GM12878 (cell line): ENCODE measurements at regions not wholly inside any gene's neighbourhood (a gene's known extent, or its start where the extent isn't known, plus 50 kb on each side); places are given as distances from the start of the nearest gene placed in this dataset.

Experiments used
- ATAC-seq: fragments of 200-7000 bp; cut with Tn5 transposase; 3 replicates; pipeline ENCODE4 v1.9.1; 2020; ENCODE audit warnings: mild to moderate bottlenecking, moderate library complexity
- BruUV-seq: library from RNA; stranded (reverse); fragments of 400-500 nt; replicated peaks from 2 replicates; lab custom pipeline; 2021; lab: Mats Ljungman, UMichigan
- CTCF ChIA-PET: fragments of 300-600 bp; sonication (Branson Sonifier 250); formaldehyde crosslinking; extraction: SDS; loops from one replicate; lab custom pipeline; 2021; ENCODE audit warnings: inconsistent platforms; lab: Yijun Ruan, JAX
- POLR2A ChIA-PET: fragments of 350-600 bp; formaldehyde crosslinking; extraction: SDS; loops from one replicate; lab custom pipeline; 2021; ENCODE audit warnings: inconsistent platforms; lab: Charles Lee
- RAD21 ChIA-PET: fragments of 300-600 bp; sonication (Branson Sonifier 250); formaldehyde crosslinking; loops from one replicate; lab custom pipeline; 2023; ENCODE audit warnings: antibody characterized with exemption; ENCODE audit not compliant: unreplicated experiment; lab: Charles Lee
- SMC1A ChIA-PET: fragments of 300-600 bp; sonication (Branson Sonifier 250); formaldehyde crosslinking; loops from one replicate; lab custom pipeline; 2023; ENCODE audit not compliant: unreplicated experiment, uncharacterized antibody; lab: Charles Lee
- DNase-seq: peaks from one replicate; pipeline ENCODE4 v3.0.0-alpha.2; 2011; ENCODE audit warnings: low read depth, low spot score
- FAIRE-seq: peaks from 3 replicates; lab custom pipeline; 2011; peaks lifted over from hg19 to GRCh38; lab: Jason Lieb, UNC
- H2AFZ ChIP-seq: 2 replicates; pipeline ENCODE4 v1.6.0; 2011; ENCODE audit warnings: low read depth, low read length, control low read depth; ENCODE audit not compliant: control insufficient read depth
- H3K27ac ChIP-seq: 2 replicates; pipeline ENCODE4 v1.5.1; 2011; ENCODE audit warnings: control low read depth; ENCODE audit not compliant: control insufficient read depth, insufficient read depth
- H3K27me3 ChIP-seq, 2 experiments: replicated peaks in 1 of 2; 2 replicates each; pipeline versions ENCODE4 v1.6.0 to v1.6.1; 2011; ENCODE audit warnings: low read length in 1 of 2; ENCODE audit not compliant: control insufficient read depth in 2 of 2, insufficient read depth in 2 of 2
- H3K36me3 ChIP-seq, 2 experiments: 2 replicates each; pipeline ENCODE4 v1.5.1; 2011; ENCODE audit warnings: low read length in 1 of 2; ENCODE audit not compliant: control insufficient read depth in 2 of 2, insufficient read depth in 2 of 2
- H3K4me1 ChIP-seq: 2 replicates; pipeline ENCODE4 v1.6.1; 2011; ENCODE audit warnings: mild to moderate bottlenecking, low read length, moderate library complexity, mixed read lengths; ENCODE audit not compliant: control insufficient read depth, insufficient read depth
- H3K4me2 ChIP-seq: 2 replicates; pipeline ENCODE4 v1.6.0; 2011; ENCODE audit warnings: control low read depth; ENCODE audit not compliant: control insufficient read depth, insufficient read depth
- H3K4me3 ChIP-seq: fragments of 200-600 bp; sonication (generic); 2 replicates; pipeline ENCODE4 v1.5.1; 2016
- H3K79me2 ChIP-seq: 2 replicates; pipeline ENCODE4 v1.6.0; 2011; ENCODE audit warnings: low read length; ENCODE audit not compliant: control insufficient read depth, insufficient read depth
- H3K9ac ChIP-seq: 2 replicates; pipeline ENCODE4 v1.8.0; 2011; ENCODE audit warnings: low read length, control low read depth, mixed read lengths; ENCODE audit not compliant: control insufficient read depth, insufficient read depth
- H3K9me3 ChIP-seq: replicated peaks from 3 replicates; pipeline ENCODE4 v1.5.1; 2011; ENCODE audit warnings: mild to moderate bottlenecking, low read length; ENCODE audit not compliant: control insufficient read depth, insufficient read depth
- H4K20me1 ChIP-seq: 2 replicates; pipeline ENCODE4 v1.6.0; 2011; ENCODE audit not compliant: control insufficient read depth, insufficient read depth
- RAD51 ChIP-seq: fragments of 450-650 bp; IDR thresholded peaks from 2 replicates; pipeline ENCODE4 v1.6.1; 2016; ENCODE audit warnings: moderate library complexity, mild to moderate bottlenecking, inconsistent platforms
- TCF12 ChIP-seq: IDR thresholded peaks from 2 replicates; pipeline ENCODE4 v1.6.1; 2011; ENCODE audit warnings: low read depth, mild to moderate bottlenecking, low read length
- WGBS: methylation state at CpG from one replicate; pipeline ENCODE4 v1.1.6; 2016; ENCODE audit warnings: low lambda C conversion rate; ENCODE audit not compliant: insufficient replicate concordance, insufficient coverage; ENCODE audit errors: missing lambda C conversion rate; 5-methylcytosine and 5-hydroxymethylcytosine counted together
- in situ Hi-C: fragments of 300-500 bp; cut with MboI; formaldehyde crosslinking; loops from 9 replicates; pipeline ENCODE4 v1.14.3; 2018; ENCODE audit warnings: mixed read lengths
- intact Hi-C: fragments of 100-400 bp; cut with micrococcal nuclease; formaldehyde crosslinking; loops from one replicate; pipeline ENCODE4 v1.14.2; 2022; ENCODE audit not compliant: unreplicated experiment
- TF ChIP-seq, protein P1 (sequence below): fragments of 450-650 bp; IDR thresholded peaks from 2 replicates; pipeline ENCODE4 v1.6.1; 2017; ENCODE audit warnings: mild to moderate bottlenecking, moderate library complexity
- TF ChIP-seq, protein P2 (sequence below): fragments of 450-650 bp; formaldehyde crosslinking; IDR thresholded peaks from 2 replicates; pipeline ENCODE4 v1.5.0; 2022; ENCODE audit warnings: mild to moderate bottlenecking, missing genetic modification characterization
- TF ChIP-seq, protein P3 (sequence below): fragments of 450-650 bp; formaldehyde crosslinking; IDR thresholded peaks from 2 replicates; pipeline ENCODE4 v1.4.0; 2020; ENCODE audit warnings: mild to moderate bottlenecking, moderate library complexity

DNA sequence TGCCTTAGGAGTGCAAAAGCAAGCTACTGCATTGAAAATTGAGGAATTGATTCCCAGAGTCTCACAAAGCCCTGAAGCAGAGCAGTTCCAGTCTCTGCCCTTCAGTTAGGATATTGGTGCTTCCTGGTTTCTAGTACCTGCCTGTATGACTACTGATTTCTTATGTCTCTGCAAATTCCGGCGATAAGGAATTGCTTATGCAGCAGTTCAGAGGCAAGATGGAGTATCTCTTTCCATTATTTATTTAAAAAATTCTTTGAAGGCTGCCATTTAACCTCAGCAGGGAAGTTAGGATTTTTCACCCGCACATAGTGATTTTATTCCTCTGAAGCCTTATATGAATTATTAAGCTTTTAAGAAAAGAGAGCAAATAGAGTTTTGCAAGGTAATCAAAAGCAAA lies 184.9 kb upstream of the SSTR1 start:
- in situ Hi-C loops = no loop called here
- no TSS peak for BruUV-seq
- Histone ChIP-seq H3K9ac (no peak overlapping the region), H3K27me3 (no peaks in the 10 kb centered on the region), H2AFZ (no peak overlapping the region), H3K27ac (no peak overlapping the region), H3K79me2 (no peaks in the 10 kb centered on the region), H3K9me3 (no peaks in the 10 kb centered on the region), H3K36me3 (no peaks in the 10 kb centered on the region), H4K20me1 (no peaks in the 10 kb centered on the region), H3K4me2 (no peak overlapping the region), H3K4me1 (no peaks in the 10 kb centered on the region), H3K4me3 (no peak overlapping the region)
- CTCF ChIA-PET = interaction anchor here (0.6 kb wide), 1 partner anchor 55 kb away, joined by 4 read pairs; no protein-coding TSS in a partner anchor
- intact Hi-C loops = no loop called here
- FAIRE-seq = no peak
- RAD21 ChIA-PET = no interaction called here
- no peak for DNase-seq
- POLR2A ChIA-PET = no interaction called here
- SMC1A ChIA-PET = no interaction called here
- TF ChIP-seq TCF12 (no peak), RAD51 (no peak)
- TF ChIP-seq, protein P1, sequence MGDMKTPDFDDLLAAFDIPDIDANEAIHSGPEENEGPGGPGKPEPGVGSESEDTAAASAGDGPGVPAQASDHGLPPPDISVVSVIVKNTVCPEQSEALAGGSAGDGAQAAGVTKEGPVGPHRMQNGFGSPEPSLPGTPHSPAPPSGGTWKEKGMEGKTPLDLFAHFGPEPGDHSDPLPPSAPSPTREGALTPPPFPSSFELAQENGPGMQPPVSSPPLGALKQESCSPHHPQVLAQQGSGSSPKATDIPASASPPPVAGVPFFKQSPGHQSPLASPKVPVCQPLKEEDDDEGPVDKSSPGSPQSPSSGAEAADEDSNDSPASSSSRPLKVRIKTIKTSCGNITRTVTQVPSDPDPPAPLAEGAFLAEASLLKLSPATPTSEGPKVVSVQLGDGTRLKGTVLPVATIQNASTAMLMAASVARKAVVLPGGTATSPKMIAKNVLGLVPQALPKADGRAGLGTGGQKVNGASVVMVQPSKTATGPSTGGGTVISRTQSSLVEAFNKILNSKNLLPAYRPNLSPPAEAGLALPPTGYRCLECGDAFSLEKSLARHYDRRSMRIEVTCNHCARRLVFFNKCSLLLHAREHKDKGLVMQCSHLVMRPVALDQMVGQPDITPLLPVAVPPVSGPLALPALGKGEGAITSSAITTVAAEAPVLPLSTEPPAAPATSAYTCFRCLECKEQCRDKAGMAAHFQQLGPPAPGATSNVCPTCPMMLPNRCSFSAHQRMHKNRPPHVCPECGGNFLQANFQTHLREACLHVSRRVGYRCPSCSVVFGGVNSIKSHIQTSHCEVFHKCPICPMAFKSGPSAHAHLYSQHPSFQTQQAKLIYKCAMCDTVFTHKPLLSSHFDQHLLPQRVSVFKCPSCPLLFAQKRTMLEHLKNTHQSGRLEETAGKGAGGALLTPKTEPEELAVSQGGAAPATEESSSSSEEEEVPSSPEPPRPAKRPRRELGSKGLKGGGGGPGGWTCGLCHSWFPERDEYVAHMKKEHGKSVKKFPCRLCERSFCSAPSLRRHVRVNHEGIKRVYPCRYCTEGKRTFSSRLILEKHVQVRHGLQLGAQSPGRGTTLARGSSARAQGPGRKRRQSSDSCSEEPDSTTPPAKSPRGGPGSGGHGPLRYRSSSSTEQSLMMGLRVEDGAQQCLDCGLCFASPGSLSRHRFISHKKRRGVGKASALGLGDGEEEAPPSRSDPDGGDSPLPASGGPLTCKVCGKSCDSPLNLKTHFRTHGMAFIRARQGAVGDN = no peak
- TF ChIP-seq, protein P2, sequence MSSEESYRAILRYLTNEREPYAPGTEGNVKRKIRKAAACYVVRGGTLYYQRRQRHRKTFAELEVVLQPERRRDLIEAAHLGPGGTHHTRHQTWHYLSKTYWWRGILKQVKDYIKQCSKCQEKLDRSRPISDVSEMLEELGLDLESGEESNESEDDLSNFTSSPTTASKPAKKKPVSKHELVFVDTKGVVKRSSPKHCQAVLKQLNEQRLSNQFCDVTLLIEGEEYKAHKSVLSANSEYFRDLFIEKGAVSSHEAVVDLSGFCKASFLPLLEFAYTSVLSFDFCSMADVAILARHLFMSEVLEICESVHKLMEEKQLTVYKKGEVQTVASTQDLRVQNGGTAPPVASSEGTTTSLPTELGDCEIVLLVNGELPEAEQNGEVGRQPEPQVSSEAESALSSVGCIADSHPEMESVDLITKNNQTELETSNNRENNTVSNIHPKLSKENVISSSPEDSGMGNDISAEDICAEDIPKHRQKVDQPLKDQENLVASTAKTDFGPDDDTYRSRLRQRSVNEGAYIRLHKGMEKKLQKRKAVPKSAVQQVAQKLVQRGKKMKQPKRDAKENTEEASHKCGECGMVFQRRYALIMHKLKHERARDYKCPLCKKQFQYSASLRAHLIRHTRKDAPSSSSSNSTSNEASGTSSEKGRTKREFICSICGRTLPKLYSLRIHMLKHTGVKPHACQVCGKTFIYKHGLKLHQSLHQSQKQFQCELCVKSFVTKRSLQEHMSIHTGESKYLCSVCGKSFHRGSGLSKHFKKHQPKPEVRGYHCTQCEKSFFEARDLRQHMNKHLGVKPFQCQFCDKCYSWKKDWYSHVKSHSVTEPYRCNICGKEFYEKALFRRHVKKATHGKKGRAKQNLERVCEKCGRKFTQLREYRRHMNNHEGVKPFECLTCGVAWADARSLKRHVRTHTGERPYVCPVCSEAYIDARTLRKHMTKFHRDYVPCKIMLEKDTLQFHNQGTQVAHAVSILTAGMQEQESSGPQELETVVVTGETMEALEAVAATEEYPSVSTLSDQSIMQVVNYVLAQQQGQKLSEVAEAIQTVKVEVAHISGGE (CRISPR knock-in tag) = no peak
- TF ChIP-seq, protein P3, sequence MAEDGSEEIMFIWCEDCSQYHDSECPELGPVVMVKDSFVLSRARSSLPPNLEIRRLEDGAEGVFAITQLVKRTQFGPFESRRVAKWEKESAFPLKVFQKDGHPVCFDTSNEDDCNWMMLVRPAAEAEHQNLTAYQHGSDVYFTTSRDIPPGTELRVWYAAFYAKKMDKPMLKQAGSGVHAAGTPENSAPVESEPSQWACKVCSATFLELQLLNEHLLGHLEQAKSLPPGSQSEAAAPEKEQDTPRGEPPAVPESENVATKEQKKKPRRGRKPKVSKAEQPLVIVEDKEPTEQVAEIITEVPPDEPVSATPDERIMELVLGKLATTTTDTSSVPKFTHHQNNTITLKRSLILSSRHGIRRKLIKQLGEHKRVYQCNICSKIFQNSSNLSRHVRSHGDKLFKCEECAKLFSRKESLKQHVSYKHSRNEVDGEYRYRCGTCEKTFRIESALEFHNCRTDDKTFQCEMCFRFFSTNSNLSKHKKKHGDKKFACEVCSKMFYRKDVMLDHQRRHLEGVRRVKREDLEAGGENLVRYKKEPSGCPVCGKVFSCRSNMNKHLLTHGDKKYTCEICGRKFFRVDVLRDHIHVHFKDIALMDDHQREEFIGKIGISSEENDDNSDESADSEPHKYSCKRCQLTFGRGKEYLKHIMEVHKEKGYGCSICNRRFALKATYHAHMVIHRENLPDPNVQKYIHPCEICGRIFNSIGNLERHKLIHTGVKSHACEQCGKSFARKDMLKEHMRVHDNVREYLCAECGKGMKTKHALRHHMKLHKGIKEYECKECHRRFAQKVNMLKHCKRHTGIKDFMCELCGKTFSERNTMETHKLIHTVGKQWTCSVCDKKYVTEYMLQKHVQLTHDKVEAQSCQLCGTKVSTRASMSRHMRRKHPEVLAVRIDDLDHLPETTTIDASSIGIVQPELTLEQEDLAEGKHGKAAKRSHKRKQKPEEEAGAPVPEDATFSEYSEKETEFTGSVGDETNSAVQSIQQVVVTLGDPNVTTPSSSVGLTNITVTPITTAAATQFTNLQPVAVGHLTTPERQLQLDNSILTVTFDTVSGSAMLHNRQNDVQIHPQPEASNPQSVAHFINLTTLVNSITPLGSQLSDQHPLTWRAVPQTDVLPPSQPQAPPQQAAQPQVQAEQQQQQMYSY = no peak
- no peak for ATAC-seq
- WGBS = 42% methylated on average over 3 of the region's 3 CpGs
